Smooth muscle cell (in vitro differentiated cells): ENCODE measurements at regions not wholly inside any gene's neighbourhood (a gene's known extent, or its start where the extent isn't known, plus 50 kb on each side); places are given as distances from the start of the nearest gene placed in this dataset.

Experiments
- DNase-seq: peaks from one replicate; lab custom pipeline; 2025; ENCODE audit not compliant: unreplicated experiment; lab: John Stamatoyannopoulos, UW
- H2AFZ ChIP-seq: fragments of 200-600 bp; sonication (generic); 2 replicates; pipeline ENCODE4 v1.6.0; 2016; ENCODE audit warnings: antibody characterized with exemption, low read depth, mild to moderate bottlenecking
- H3F3A ChIP-seq: fragments of 200-600 bp; sonication (generic); 2 replicates; pipeline ENCODE4 v1.6.0; 2017; ENCODE audit warnings: antibody characterized with exemption, low read depth
- H3K27ac ChIP-seq: fragments of 200-600 bp; sonication (generic); 2 replicates; pipeline ENCODE4 v1.5.1; 2016; ENCODE audit warnings: low read depth, mild to moderate bottlenecking
- H3K27me3 ChIP-seq: fragments of 200-600 bp; sonication (generic); 2 replicates; pipeline ENCODE4 v1.6.1; 2016; ENCODE audit warnings: low read depth, mild to moderate bottlenecking
- H3K36me3 ChIP-seq: fragments of 200-600 bp; sonication (generic); 2 replicates; pipeline ENCODE4 v1.5.1; 2016; ENCODE audit warnings: low read depth
- H3K4me1 ChIP-seq: fragments of 200-600 bp; sonication (generic); 2 replicates; pipeline ENCODE4 v1.5.1; 2016; ENCODE audit warnings: low read depth
- H3K4me2 ChIP-seq: fragments of 200-600 bp; sonication (generic); 2 replicates; pipeline ENCODE4 v1.6.0; 2016; ENCODE audit warnings: mild to moderate bottlenecking
- H3K4me3 ChIP-seq: fragments of 200-600 bp; sonication (generic); 2 replicates; pipeline ENCODE4 v1.5.1; 2016; ENCODE audit warnings: mild to moderate bottlenecking
- H3K79me2 ChIP-seq: fragments of 200-600 bp; sonication (generic); 2 replicates; pipeline ENCODE4 v1.6.0; 2016; ENCODE audit warnings: low read depth, mild to moderate bottlenecking
- H3K9ac ChIP-seq: fragments of 200-600 bp; sonication (generic); 2 replicates; pipeline ENCODE4 v1.6.0; 2016; ENCODE audit warnings: low read depth
- H3K9me3 ChIP-seq: fragments of 200-600 bp; sonication (generic); replicated peaks from 2 replicates; pipeline ENCODE4 v1.5.1; 2016; ENCODE audit warnings: low read depth
- H4K20me1 ChIP-seq: fragments of 200-600 bp; sonication (generic); 2 replicates; pipeline ENCODE4 v1.6.0; 2016; ENCODE audit warnings: low read depth
- CTCF ChIP-seq: fragments of 200-600 bp; sonication (generic); IDR thresholded peaks from 2 replicates; pipeline ENCODE4 v1.5.1; 2017; ENCODE audit warnings: borderline replicate concordance, mild to moderate bottlenecking, antibody characterized with exemption; ENCODE audit not compliant: insufficient read depth, poor library complexity, severe bottlenecking
- whole genome bisulfite sequencing: methylation state at CpG from one replicate; pipeline ENCODE4 v1.1.7; 2016; ENCODE audit warnings: low lambda C conversion rate; 5-methylcytosine and 5-hydroxymethylcytosine counted together

- no peaks in the 10 kb centered on the region for H3K4me1 ChIP-seq
- H3K9me3 ChIP-seq = no peaks in the 10 kb centered on the region
- no peaks in the 10 kb centered on the region for H3K27me3 ChIP-seq
- no peaks in the 10 kb centered on the region for H3K36me3 ChIP-seq
- no peak overlapping the region for H3K27ac ChIP-seq
- no peak overlapping the region for H2AFZ ChIP-seq
- WGBS = 93% methylated on average over 16 of the region's 16 CpGs
- H3K4me2 ChIP-seq = no peak overlapping the region
- H4K20me1 ChIP-seq = no peaks in the 10 kb centered on the region
- H3K4me3 ChIP-seq = no peak overlapping the region
- H3F3A ChIP-seq = no peaks in the 10 kb centered on the region
- H3K9ac ChIP-seq = no peak overlapping the region
- no peaks in the 10 kb centered on the region for H3K79me2 ChIP-seq
- DNase-seq = no peak
- no peak for TF ChIP-seq CTCF
Observed at GRCh38 chr14:101198398-101199027, 295.0 kb upstream of the RTL1 start.

GRCh38 chr14:101199028-101199770, 295.7 kb upstream of the RTL1 start:
- H3K4me1 ChIP-seq = no peaks in the 10 kb centered on the region
- no peaks in the 10 kb centered on the region for H3K9me3 ChIP-seq
- H3K79me2 ChIP-seq = no peaks in the 10 kb centered on the region
- no peaks in the 10 kb centered on the region for H4K20me1 ChIP-seq
- WGBS = 80% methylated on average over 17 of the region's 17 CpGs
- no peak for DNase-seq
- TF ChIP-seq CTCF = no peak
- no peak overlapping the region for H3K27ac ChIP-seq
- no peak overlapping the region for H2AFZ ChIP-seq
- no peak overlapping the region for H3K4me3 ChIP-seq
- H3K27me3 ChIP-seq = no peaks in the 10 kb centered on the region
- H3K4me2 ChIP-seq = no peak overlapping the region
- no peaks in the 10 kb centered on the region for H3K36me3 ChIP-seq
- H3F3A ChIP-seq = no peaks in the 10 kb centered on the region
- H3K9ac ChIP-seq = no peak overlapping the region

- Histone ChIP-seq H3K27ac (no peak overlapping the region), H3K9ac (no peak overlapping the region), H3K9me3 (no peaks in the 10 kb centered on the region), H4K20me1 (no peaks in the 10 kb centered on the region), H3K79me2 (no peaks in the 10 kb centered on the region), H3F3A (no peaks in the 10 kb centered on the region), H3K36me3 (no peaks in the 10 kb centered on the region), H3K27me3 (no peaks in the 10 kb centered on the region), H2AFZ (no peak overlapping the region), H3K4me1 (no peaks in the 10 kb centered on the region), H3K4me2 (no peak overlapping the region), H3K4me3 (no peak overlapping the region)
- TF ChIP-seq CTCF = no peak
- WGBS = 95% methylated on average over 13 of the region's 13 CpGs
- no peak for DNase-seq
Observed at GRCh38 chr14:101200008-101200649, 296.6 kb upstream of the RTL1 start.
